ENCODE measurements at regions not wholly inside any gene's neighbourhood (a gene's known extent, or its start where the extent isn't known, plus 50 kb on each side); places are given as distances from the start of the nearest gene placed in this dataset.
A peak's percentile ranks its signal among the peaks of the same experiment; 100 is the strongest.

GRCh38 chr2:59322870-59323269 is 1081.7 kb upstream of the FANCL start:
- no peaks in the 10 kb centered on the region for H3K36me3 ChIP-seq (ENCODE audit: insufficient read depth, low read length)
- no peak overlapping the region for H3K4me2 ChIP-seq (ENCODE audit: insufficient read depth, low read length)
- ATAC-seq (ENCODE audit: insufficient read depth, low read depth) (no peak), DNase-seq (no peak)
- no peaks in the 10 kb centered on the region for H3K27me3 ChIP-seq (ENCODE audit: insufficient read depth, low read length, poor library complexity)
- H2AFZ ChIP-seq (ENCODE audit: low read depth, low read length), result no peak overlapping the region
- peaks cover 14% of the 10 kb centered on the region for H3K4me1 ChIP-seq (ENCODE audit: insufficient read depth, low read length)
- TF ChIP-seq, protein P1, sequence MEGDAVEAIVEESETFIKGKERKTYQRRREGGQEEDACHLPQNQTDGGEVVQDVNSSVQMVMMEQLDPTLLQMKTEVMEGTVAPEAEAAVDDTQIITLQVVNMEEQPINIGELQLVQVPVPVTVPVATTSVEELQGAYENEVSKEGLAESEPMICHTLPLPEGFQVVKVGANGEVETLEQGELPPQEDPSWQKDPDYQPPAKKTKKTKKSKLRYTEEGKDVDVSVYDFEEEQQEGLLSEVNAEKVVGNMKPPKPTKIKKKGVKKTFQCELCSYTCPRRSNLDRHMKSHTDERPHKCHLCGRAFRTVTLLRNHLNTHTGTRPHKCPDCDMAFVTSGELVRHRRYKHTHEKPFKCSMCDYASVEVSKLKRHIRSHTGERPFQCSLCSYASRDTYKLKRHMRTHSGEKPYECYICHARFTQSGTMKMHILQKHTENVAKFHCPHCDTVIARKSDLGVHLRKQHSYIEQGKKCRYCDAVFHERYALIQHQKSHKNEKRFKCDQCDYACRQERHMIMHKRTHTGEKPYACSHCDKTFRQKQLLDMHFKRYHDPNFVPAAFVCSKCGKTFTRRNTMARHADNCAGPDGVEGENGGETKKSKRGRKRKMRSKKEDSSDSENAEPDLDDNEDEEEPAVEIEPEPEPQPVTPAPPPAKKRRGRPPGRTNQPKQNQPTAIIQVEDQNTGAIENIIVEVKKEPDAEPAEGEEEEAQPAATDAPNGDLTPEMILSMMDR (IDR thresholded peaks at IDR 0.05; ENCODE audit: borderline replicate concordance, extremely low read depth, low read length, poor library complexity, severe bottlenecking), result no peak
- TF ChIP-seq EZH2 (IDR thresholded peaks at IDR 0.05; ENCODE audit: borderline replicate concordance, low read depth, low read length, severe bottlenecking), result no peak
- peaks cover 21% of the 10 kb centered on the region for H3K9me3 ChIP-seq (ENCODE audit: insufficient read depth, low read length, severe bottlenecking)
- H3K9ac ChIP-seq (ENCODE audit: low read depth, low read length), result no peak overlapping the region
- no peak overlapping the region for H3K27ac ChIP-seq (ENCODE audit: low read length)
- no peak overlapping the region for H3K4me3 ChIP-seq (ENCODE audit: low read depth in 1 of 2, low read length in 2 of 2)
- no peaks in the 10 kb centered on the region for H4K20me1 ChIP-seq (ENCODE audit: insufficient read depth, low read length)
- H3K79me2 ChIP-seq (ENCODE audit: insufficient read depth, low read length), result no peaks in the 10 kb centered on the region

GRCh38 chr2:59322005-59322404 is 1080.9 kb upstream of the FANCL start:
- Histone ChIP-seq H3K9ac (ENCODE audit: low read depth, low read length) (no peak overlapping the region), H3K9me3 (ENCODE audit: insufficient read depth, low read length, severe bottlenecking) (peaks cover 21% of the 10 kb centered on the region), H3K4me3 (ENCODE audit: low read depth in 1 of 2, low read length in 2 of 2) (no peak overlapping the region), H3K4me1 (ENCODE audit: insufficient read depth, low read length) (peaks cover 16% of the 10 kb centered on the region), H3K27me3 (ENCODE audit: insufficient read depth, low read length, poor library complexity) (no peaks in the 10 kb centered on the region), H4K20me1 (ENCODE audit: insufficient read depth, low read length) (no peaks in the 10 kb centered on the region), H3K4me2 (ENCODE audit: insufficient read depth, low read length) (no peak overlapping the region), H3K79me2 (ENCODE audit: insufficient read depth, low read length) (no peaks in the 10 kb centered on the region), H3K27ac (ENCODE audit: low read length) (no peak overlapping the region), H2AFZ (ENCODE audit: low read depth, low read length) (no peak overlapping the region), H3K36me3 (ENCODE audit: insufficient read depth, low read length) (no peaks in the 10 kb centered on the region)
- ATAC-seq (ENCODE audit: insufficient read depth, low read depth) (no peak), DNase-seq (no peak)
- TF ChIP-seq, protein P1 (IDR thresholded peaks at IDR 0.05; ENCODE audit: borderline replicate concordance, extremely low read depth, low read length, poor library complexity, severe bottlenecking), result no peak
- no peak for TF ChIP-seq EZH2 (IDR thresholded peaks at IDR 0.05; ENCODE audit: borderline replicate concordance, low read depth, low read length, severe bottlenecking)

GRCh38 chr2:59314031-59314766 is 1073.1 kb upstream of the FANCL start:
- H3K27me3 ChIP-seq (ENCODE audit: insufficient read depth, low read length, poor library complexity), result no peaks in the 10 kb centered on the region
- peak overlapping the region; percentile 62 for H3K27ac ChIP-seq (ENCODE audit: low read length)
- H3K79me2 ChIP-seq (ENCODE audit: insufficient read depth, low read length), result no peaks in the 10 kb centered on the region
- peak; percentile 92 for ATAC-seq (ENCODE audit: insufficient read depth, low read depth)
- 0 out of 2 replicates have a peak overlapping the region, but pooled peaks have one; percentile 6 for H3K9ac ChIP-seq (ENCODE audit: low read depth, low read length)
- no peaks in the 10 kb centered on the region for H4K20me1 ChIP-seq (ENCODE audit: insufficient read depth, low read length)
- peak; percentile 61 for DNase-seq
- H2AFZ ChIP-seq (ENCODE audit: low read depth, low read length), result peak overlapping the region; percentile 8; the same call in 1 of the 2 replicates
- no peaks in the 10 kb centered on the region for H3K36me3 ChIP-seq (ENCODE audit: insufficient read depth, low read length)
- H3K9me3 ChIP-seq (ENCODE audit: insufficient read depth, low read length, severe bottlenecking), result no peaks in the 10 kb centered on the region
- TF ChIP-seq, protein P1 (IDR thresholded peaks at IDR 0.05; ENCODE audit: borderline replicate concordance, extremely low read depth, low read length, poor library complexity, severe bottlenecking), result no peak
- TF ChIP-seq EZH2 (IDR thresholded peaks at IDR 0.05; ENCODE audit: borderline replicate concordance, low read depth, low read length, severe bottlenecking), result no peak
- H3K4me2 ChIP-seq (ENCODE audit: insufficient read depth, low read length), result peak overlapping the region; percentile 53
- H3K4me3 ChIP-seq (ENCODE audit: low read depth in 1 of 2, low read length in 2 of 2), result 0 out of 4 replicates have a peak overlapping the region, but pooled peaks of 1 of the 2 experiments have one; percentile 5
- peaks cover 56% of the 10 kb centered on the region for H3K4me1 ChIP-seq (ENCODE audit: insufficient read depth, low read length)
